AG04450 (cell line): ENCODE measurements at regions not wholly inside any gene's neighbourhood (a gene's known extent, or its start where the extent isn't known, plus 50 kb on each side); places are given as distances from the start of the nearest gene placed in this dataset.

ENCODE experiments used
- CTCF ChIA-PET: fragments of 300-600, 350-600 bp; formaldehyde crosslinking; extraction: SDS; loops from one replicate; lab custom pipeline; 2022; ENCODE audit warnings: antibody characterized with exemption, inconsistent platforms; lab: Charles Lee
- POLR2A ChIA-PET: fragments of 350-600 bp; formaldehyde crosslinking; extraction: SDS; loops from one replicate; lab custom pipeline; 2021; ENCODE audit warnings: antibody characterized with exemption, inconsistent platforms; lab: Yijun Ruan, JAX
- DNase-seq: peaks from one replicate; pipeline ENCODE4 v3.0.0-alpha.2; 2011; ENCODE audit warnings: low read depth, low spot score
- H3K27ac ChIP-seq: one replicate; pipeline ENCODE4 v1.5.1; 2012; ENCODE audit warnings: low read depth, low read length, control low read depth
- H3K27me3 ChIP-seq: one replicate; pipeline ENCODE4 v1.6.0; 2012; ENCODE audit warnings: low read length; ENCODE audit not compliant: control insufficient read depth, insufficient read depth
- H3K4me3 ChIP-seq: 2 replicates; pipeline ENCODE4 v1.5.1; 2011; ENCODE audit warnings: mild to moderate bottlenecking, low read depth, low read length, control low read depth
- H3K9me3 ChIP-seq: 2 replicates; pipeline ENCODE4 v1.5.1; 2012; ENCODE audit warnings: low read length; ENCODE audit not compliant: control insufficient read depth, insufficient read depth
- TF ChIP-seq, protein P1 (sequence below): IDR thresholded peaks from 2 replicates; pipeline ENCODE4 v1.5.1; 2011; ENCODE audit warnings: low read depth, low read length, control low read depth, inconsistent platforms

DNA sequence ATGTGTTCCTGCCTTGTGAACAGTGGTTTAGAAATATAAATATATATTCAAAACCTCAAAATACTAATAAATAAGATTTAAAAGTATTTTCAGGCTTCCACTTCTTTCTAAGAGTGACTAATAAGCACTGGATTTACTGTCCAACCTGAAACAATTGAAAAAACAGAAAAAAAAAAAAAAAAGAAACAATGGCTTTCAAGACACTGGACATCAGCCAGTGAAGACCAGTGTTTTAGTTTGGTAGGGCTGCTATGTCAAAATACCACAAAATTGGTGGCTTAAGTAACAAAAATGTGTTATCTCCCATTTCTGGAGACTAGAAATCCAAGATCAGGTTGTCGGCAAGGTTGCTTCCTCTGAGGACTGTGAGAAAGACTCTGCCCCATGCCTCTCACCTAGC lies 101.4 kb upstream of the PDE7B start:
- Histone ChIP-seq H3K27ac (no peak overlapping the region), H3K4me3 (no peak overlapping the region), H3K9me3 (no peaks in the 10 kb centered on the region), H3K27me3 (no peaks in the 10 kb centered on the region)
- ChIA-PET CTCF (no interaction called here), POLR2A (no interaction called here)
- DNase-seq = no peak
- TF ChIP-seq, protein P1, sequence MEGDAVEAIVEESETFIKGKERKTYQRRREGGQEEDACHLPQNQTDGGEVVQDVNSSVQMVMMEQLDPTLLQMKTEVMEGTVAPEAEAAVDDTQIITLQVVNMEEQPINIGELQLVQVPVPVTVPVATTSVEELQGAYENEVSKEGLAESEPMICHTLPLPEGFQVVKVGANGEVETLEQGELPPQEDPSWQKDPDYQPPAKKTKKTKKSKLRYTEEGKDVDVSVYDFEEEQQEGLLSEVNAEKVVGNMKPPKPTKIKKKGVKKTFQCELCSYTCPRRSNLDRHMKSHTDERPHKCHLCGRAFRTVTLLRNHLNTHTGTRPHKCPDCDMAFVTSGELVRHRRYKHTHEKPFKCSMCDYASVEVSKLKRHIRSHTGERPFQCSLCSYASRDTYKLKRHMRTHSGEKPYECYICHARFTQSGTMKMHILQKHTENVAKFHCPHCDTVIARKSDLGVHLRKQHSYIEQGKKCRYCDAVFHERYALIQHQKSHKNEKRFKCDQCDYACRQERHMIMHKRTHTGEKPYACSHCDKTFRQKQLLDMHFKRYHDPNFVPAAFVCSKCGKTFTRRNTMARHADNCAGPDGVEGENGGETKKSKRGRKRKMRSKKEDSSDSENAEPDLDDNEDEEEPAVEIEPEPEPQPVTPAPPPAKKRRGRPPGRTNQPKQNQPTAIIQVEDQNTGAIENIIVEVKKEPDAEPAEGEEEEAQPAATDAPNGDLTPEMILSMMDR = no peak

DNA sequence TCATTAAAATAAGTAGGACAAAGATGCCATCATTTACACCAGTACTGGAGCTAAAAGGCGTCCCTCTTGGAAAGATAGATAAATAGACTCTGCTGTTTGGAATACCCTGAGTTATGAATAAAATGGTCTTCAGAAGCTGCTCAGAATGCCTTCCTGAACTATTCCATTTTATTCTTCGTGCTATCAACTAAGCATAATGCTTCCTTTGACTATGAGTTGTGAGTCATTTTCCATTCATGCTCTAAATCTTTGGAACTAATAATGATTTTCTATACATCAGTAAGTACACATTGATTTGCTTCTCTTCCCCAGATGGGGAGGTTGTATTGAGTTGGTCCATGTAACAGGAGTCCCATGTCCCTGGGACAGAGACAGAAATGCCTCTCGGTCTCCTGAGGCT lies 98.3 kb upstream of the PDE7B start:
- DNase-seq = no peak
- Histone ChIP-seq H3K27ac (no peak overlapping the region), H3K4me3 (no peak overlapping the region), H3K9me3 (no peaks in the 10 kb centered on the region), H3K27me3 (no peaks in the 10 kb centered on the region)
- ChIA-PET POLR2A (no interaction called here), CTCF (no interaction called here)
- TF ChIP-seq, protein P1 = no peak

DNA sequence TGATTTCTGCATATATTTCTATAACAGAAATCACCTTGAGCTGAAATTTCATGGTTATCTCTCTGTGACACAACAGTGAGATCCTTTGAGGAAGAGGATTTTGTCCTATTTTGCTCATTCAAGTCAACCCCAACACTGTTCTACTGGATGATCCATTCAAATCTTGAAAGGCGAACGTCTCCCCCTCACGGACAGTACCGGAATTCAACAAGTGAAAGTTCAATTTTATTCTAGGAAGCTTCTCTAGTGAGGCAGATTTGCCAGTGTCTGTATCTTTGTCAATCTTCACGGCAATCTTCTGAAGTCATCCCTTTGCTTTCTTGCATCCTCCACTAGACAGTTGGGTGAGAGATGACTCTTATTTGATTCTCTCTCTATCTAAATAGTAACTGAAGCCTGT lies 91.7 kb upstream of the PDE7B start:
- Histone ChIP-seq H3K9me3 (no peaks in the 10 kb centered on the region), H3K4me3 (no peak overlapping the region), H3K27me3 (no peaks in the 10 kb centered on the region), H3K27ac (no peak overlapping the region)
- DNase-seq = no peak
- POLR2A ChIA-PET = no interaction called here
- TF ChIP-seq, protein P1 = no peak
- CTCF ChIA-PET = interaction anchor here (1.1 kb wide), 1 partner anchor 467 kb away, joined by 3 read pairs; no protein-coding TSS in a partner anchor

DNA sequence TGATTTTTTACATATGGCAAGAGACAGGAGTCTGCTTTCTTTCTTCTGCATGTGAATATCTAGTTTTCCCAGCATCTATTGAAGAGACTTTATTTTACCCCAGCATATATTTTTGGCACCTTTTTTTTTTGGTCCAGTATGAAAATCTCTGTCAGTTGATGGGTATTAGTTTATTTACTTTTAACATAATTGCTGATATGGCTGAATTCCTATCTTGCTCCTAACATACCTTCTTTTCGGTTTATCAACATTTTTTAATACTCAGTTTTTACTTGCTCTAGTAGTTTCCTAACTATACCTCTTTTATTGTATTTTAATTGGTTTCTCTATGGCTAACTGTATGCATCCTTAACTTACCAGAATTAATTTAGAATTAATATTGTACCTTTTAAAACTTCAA lies 77.5 kb upstream of the PDE7B start:
- CTCF ChIA-PET = no interaction called here
- no peaks in the 10 kb centered on the region for H3K9me3 ChIP-seq
- no peak overlapping the region for H3K27ac ChIP-seq
- POLR2A ChIA-PET = no interaction called here
- no peaks in the 10 kb centered on the region for H3K27me3 ChIP-seq
- no peak for DNase-seq
- H3K4me3 ChIP-seq = no peak overlapping the region
- TF ChIP-seq, protein P1 = no peak

DNA sequence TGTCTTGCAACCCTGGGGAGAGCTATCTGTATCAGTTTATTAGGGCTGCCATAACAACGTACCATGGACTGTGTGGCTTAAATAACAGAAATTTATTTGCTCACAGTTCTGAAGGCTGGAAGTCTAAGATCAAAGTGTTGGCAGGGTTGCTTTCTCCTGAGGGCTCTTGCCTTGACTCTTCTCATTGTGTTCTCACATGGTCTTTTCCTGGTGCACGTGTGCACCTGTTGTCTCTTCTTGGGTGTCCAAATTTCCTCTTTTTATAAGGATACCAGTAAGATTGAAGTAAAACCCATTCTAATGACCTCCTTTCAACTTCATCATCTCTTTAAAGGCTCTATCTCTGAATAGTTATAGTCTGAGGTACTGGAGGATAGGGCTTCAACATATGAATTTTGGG lies 72.3 kb upstream of the PDE7B start:
- DNase-seq = no peak
- H3K9me3 ChIP-seq = no peaks in the 10 kb centered on the region
- no peak overlapping the region for H3K27ac ChIP-seq
- POLR2A ChIA-PET = no interaction called here
- H3K4me3 ChIP-seq = no peak overlapping the region
- no peaks in the 10 kb centered on the region for H3K27me3 ChIP-seq
- TF ChIP-seq, protein P1 = no peak
- CTCF ChIA-PET = no interaction called here
